ENCODE measurements at regions not wholly inside any gene's neighbourhood (a gene's known extent, or its start where the extent isn't known, plus 50 kb on each side); places are given as distances from the start of the nearest gene placed in this dataset.

GRCh38 chr6:14945461-14946185 lies 300.2 kb upstream of the JARID2 start:
- Histone ChIP-seq H3K27me3 (no peaks in the 10 kb centered on the region), H3K36me3 (no peaks in the 10 kb centered on the region), H3K27ac (no peak overlapping the region), H3K4me1 (ENCODE audit: insufficient read depth) (no peaks in the 10 kb centered on the region), H3K9me3 (no peaks in the 10 kb centered on the region), H3K4me3 (no peak overlapping the region)
- WGBS, 3 donors: 51 to 67% (median 51%) methylated on average over 7 of the region's 7 CpGs
- DNase-seq: no peak
- intact Hi-C loops (cut with DNase I): no loop called here
- TF ChIP-seq CTCF (IDR thresholded peaks at IDR 0.05) (no peak), POLR2A (IDR thresholded peaks at IDR 0.05) (no peak), EP300 (IDR thresholded peaks at IDR 0.05) (no peak)

GRCh38 chr6:14946753-14947152 lies 299.1 kb upstream of the JARID2 start:
- 44 to 63% (median 47%) methylated on average over 4 of the region's 4 CpGs for WGBS, 3 donors
- H3K9me3 ChIP-seq: no peaks in the 10 kb centered on the region

GRCh38 chr6:14948586-14949245 lies 297.2 kb upstream of the JARID2 start:
- WGBS, 3 donors: 78 to 89% (median 82%) methylated on average over 7 of the region's 7 CpGs
- no peak for DNase-seq
- no peaks in the 10 kb centered on the region for H3K4me1 ChIP-seq (ENCODE audit: insufficient read depth)
- intact Hi-C loops (cut with DNase I): no loop called here
- no peak overlapping the region for H3K27ac ChIP-seq
- no peak overlapping the region for H3K4me3 ChIP-seq
- no peaks in the 10 kb centered on the region for H3K9me3 ChIP-seq
- H3K36me3 ChIP-seq: no peaks in the 10 kb centered on the region
- no peaks in the 10 kb centered on the region for H3K27me3 ChIP-seq
- TF ChIP-seq EP300 (IDR thresholded peaks at IDR 0.05) (no peak), POLR2A (IDR thresholded peaks at IDR 0.05) (no peak), CTCF (IDR thresholded peaks at IDR 0.05) (no peak)

More at GRCh38 chr6:14946753-14947152, 299.1 kb upstream of the JARID2 start:
- intact Hi-C loops (cut with DNase I): no loop called here
- no peaks in the 10 kb centered on the region for H3K36me3 ChIP-seq
- no peak overlapping the region for H3K4me3 ChIP-seq
- no peaks in the 10 kb centered on the region for H3K4me1 ChIP-seq (ENCODE audit: insufficient read depth)
- H3K27me3 ChIP-seq: no peaks in the 10 kb centered on the region
- no peak for DNase-seq
- no peak overlapping the region for H3K27ac ChIP-seq
- no peak for TF ChIP-seq POLR2A (IDR thresholded peaks at IDR 0.05)

GRCh38 chr6:14950103-14950969 lies 295.5 kb upstream of the JARID2 start:
- H3K4me3 ChIP-seq: no peak overlapping the region
- 74 to 87% (median 82%) methylated on average over 4 of the region's 4 CpGs for WGBS, 3 donors
- TF ChIP-seq EP300 (IDR thresholded peaks at IDR 0.05): no peak
- no peak for TF ChIP-seq CTCF (IDR thresholded peaks at IDR 0.05)
- TF ChIP-seq POLR2A (IDR thresholded peaks at IDR 0.05): no peak
- no peaks in the 10 kb centered on the region for H3K27me3 ChIP-seq
- H3K9me3 ChIP-seq: no peaks in the 10 kb centered on the region
- no peak for DNase-seq
- intact Hi-C loops (cut with DNase I): no loop called here
- no peaks in the 10 kb centered on the region for H3K4me1 ChIP-seq (ENCODE audit: insufficient read depth)
- no peaks in the 10 kb centered on the region for H3K36me3 ChIP-seq
- no peak overlapping the region for H3K27ac ChIP-seq
